ENCODE measurements at regions not wholly inside any gene's neighbourhood (a gene's known extent, or its start where the extent isn't known, plus 50 kb on each side); places are given as distances from the start of the nearest gene placed in this dataset.

DNA sequence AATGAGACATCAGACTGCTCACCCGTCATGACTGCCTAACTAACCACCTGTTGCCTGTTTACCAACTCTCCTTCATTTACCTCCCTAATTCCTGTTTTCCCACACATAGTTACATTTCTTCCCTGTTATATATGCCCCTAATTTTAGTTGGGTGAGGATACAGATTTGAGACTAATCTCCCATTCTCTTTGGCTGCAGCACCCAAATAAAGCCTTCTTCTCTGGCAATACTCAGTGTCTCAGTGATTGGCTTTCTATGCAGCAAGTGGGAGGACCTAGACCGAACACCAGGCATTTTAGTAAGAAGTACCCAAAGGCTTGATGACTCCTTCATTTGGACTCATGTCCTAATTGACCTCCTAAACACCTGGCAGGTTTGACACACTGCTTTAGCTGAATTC is 147.2 kb downstream of the TRIB2 start:
- TF ChIP-seq, protein P1, sequence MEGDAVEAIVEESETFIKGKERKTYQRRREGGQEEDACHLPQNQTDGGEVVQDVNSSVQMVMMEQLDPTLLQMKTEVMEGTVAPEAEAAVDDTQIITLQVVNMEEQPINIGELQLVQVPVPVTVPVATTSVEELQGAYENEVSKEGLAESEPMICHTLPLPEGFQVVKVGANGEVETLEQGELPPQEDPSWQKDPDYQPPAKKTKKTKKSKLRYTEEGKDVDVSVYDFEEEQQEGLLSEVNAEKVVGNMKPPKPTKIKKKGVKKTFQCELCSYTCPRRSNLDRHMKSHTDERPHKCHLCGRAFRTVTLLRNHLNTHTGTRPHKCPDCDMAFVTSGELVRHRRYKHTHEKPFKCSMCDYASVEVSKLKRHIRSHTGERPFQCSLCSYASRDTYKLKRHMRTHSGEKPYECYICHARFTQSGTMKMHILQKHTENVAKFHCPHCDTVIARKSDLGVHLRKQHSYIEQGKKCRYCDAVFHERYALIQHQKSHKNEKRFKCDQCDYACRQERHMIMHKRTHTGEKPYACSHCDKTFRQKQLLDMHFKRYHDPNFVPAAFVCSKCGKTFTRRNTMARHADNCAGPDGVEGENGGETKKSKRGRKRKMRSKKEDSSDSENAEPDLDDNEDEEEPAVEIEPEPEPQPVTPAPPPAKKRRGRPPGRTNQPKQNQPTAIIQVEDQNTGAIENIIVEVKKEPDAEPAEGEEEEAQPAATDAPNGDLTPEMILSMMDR (conservative IDR thresholded peaks at IDR 0.05; ENCODE audit: low read length) = no peak
- no peak for TF ChIP-seq EZH2phosphoT487 (IDR thresholded peaks at IDR 0.05; ENCODE audit: borderline replicate concordance, low read depth, low read length)
